GM19240 (cell line): ENCODE measurements at regions not wholly inside any gene's neighbourhood (a gene's known extent, or its start where the extent isn't known, plus 50 kb on each side); places are given as distances from the start of the nearest gene placed in this dataset.

Experiments used
- DNase-seq: peaks from one replicate; pipeline ENCODE4 v3.0.0; 2011; ENCODE audit warnings: low spot score; ENCODE audit not compliant: insufficient read length

DNA sequence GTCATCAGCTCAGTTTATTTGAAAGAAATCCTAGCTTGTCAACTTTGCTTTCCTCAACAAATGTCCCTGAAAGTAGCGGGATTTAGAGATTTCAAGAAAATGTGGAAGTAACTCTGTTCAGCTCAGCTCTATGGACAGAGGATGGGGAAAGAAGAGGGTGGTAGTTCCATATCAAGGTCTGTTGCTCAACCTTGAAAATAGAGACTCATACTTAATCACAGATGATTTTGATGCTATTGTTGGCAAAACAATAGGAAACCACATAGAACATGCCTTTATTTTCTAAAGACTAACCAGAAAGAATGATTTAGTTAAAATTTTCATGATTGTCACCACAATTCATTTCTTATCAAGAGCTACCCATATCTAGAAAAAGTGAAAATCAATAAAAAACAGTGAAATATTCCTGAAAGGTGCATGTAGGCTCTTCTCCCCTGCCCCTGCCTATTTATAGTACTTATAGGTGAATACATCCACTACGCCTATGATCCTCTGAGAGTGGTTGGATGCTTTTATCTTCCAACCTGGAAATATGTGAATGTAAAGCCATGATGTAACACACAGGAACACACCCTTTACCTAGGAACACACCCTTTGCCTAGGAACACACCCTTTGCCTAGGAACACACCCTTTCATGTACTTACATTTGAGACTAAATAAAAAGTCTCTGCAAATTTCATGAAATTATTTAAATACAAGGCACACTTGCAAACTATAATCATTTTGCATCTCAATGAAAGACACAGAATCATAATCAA is 65.8 kb downstream of the ETAA1 start:
- DNase-seq = no peak

DNA sequence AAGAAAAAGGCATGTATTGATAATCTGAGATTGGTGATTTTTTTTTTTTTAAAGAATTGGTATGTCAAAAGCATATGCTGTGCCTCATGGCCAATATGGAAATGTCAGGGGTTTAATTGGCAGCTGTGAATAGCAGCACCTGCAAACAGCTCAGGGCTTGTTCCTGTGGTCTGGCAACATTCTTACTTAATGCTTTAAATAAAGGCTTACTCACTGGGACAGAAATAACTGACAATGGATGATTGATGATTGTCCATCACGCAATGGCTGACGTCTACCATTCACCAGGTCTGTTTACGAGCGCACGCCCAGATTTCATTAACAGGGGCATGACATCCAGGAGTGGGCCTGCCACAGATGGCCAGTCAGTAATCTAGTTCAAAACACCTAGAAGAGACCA is 66.7 kb downstream of the ETAA1 start:
- no peak for DNase-seq

- DNase-seq = no peak
Measured at GRCh38 chr2:67465623-67466022, 68.5 kb downstream of the ETAA1 start.

DNA sequence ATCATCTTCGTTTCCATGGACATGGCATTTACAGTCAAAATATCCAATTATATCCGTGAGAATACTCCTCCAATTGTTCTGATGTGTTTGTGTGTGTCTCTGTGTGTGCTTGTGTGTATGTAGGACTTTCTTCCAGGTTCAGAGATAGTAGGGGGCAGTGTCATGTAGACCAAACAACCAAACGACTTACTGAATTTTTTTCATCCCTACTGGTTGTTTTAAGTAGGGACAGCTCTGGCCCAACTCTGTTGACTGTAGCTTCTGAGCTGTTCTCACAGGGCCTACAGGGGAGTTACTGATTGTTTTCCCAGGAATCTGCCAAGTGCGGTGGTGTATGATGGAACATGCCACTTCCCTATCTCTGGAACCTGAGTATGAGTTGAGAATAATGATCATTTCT is 69.6 kb downstream of the ETAA1 start:
- DNase-seq = no peak

GRCh38 chr2:67471681-67472080 is 74.5 kb downstream of the ETAA1 start:
- DNase-seq = no peak

DNA sequence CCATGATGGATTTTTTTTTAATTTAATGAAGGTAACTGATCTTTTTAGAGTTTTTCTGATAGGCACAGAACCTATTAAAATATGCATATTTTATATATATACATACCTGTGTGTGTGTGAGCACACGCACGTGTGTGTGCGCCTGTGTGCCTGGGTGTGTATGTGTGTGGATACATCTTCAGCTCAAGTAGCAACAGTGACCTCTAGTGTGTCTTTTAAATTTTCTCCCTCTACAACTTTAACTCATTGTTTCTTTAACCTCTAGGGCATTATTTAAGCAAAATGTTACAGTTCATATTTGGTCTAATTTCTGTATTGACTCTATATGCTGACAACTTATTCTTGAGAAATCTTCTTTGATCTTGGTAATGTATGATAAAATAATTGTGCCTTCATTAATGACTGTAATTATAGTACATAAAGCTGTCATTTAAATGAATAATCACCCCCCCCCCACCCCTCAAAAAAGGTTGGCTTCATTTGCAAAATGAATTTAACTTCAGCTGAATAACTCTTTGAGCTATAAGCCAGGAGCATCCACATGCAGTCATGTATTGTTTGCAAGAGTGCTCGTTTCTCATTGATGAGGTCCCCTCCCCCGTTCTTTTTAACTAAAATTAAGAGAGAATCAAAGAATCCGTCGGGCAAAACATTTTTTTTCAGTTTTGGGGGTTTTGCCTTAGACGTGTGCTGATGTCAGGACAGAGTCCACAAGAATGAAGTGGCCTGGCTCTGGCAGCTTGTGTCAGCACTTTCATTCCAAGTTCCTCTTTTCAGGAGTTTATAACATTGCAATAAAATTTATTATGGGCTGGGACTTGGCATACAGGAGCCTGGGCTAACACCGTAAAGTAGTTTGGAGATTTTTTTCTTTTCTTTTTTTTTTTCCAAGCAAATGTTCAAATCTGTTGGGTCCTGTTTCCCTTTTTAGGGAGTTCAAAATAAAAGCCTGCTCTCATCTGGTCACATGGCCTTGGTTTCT is 80.0 kb downstream of the ETAA1 start:
- no peak for DNase-seq

DNA sequence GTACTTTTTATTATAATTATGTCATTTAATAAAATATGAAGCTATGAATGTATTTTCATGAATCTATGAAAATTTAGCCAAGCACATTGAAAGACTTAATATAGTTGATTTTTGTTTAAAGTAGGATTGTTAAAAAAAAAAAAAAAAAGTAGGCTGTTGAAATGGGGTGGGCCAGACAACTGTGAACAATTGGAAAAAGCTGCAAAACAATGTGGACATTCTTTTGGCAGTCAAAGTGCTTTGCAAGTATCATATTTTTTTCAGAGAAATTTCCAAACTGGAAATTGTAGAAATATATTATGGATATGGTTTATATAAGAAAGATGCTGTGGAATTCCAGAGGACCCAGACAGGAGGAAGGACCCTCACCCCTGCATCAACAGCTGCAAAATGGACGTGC is 82.1 kb downstream of the ETAA1 start:
- no peak for DNase-seq

DNA sequence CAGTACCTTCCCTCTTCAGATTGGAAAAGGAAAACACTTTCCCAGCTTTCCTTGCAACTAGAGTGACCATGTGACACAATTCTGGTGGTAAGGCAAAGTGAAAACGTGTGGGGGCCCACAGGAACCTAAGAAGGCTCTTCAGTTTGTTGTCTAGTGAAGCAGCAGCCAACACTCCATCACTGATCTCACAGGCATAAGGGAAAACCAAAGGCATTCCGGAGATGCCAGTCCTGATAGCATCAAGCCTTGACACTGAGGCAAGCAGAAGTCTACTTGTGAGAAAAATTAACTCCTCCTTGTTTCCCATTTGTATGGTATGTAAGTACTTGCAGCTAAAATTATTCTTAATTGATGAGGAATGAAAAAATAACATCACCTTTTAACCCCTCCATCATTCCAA is 88.3 kb downstream of the ETAA1 start:
- DNase-seq = no peak

GRCh38 chr2:67486041-67486796 is 89.1 kb downstream of the ETAA1 start:
- DNase-seq = no peak

- no peak for DNase-seq
Measured at GRCh38 chr2:67487993-67488392, 90.9 kb downstream of the ETAA1 start.

GRCh38 chr2:67489396-67489795 is 92.3 kb downstream of the ETAA1 start:
- DNase-seq = no peak

DNA sequence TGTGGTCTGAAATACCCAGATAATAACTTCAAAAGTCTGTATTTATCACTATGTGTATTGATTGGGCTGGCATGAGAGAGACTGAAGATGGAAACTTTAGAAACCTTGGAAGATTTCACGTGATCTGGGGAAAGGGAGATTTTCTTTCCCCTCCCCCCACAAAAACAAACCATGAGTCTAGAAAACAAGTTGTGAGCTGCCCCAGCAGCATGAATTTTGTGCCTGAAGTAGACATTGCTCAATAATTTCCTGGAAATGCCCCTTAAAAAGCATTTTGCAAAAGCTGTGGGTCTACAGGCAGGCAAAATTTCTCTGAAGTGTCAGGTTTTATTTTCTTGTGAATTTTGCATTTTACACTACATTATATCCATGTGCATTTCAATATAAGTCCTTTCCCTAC is 101.8 kb downstream of the ETAA1 start:
- DNase-seq = no peak

- DNase-seq = no peak
Measured at GRCh38 chr2:67499989-67500388, 102.9 kb downstream of the ETAA1 start.

GRCh38 chr2:67500541-67500940 is 103.4 kb downstream of the ETAA1 start:
- no peak for DNase-seq

GRCh38 chr2:67502346-67503065 is 105.4 kb downstream of the ETAA1 start:
- DNase-seq = no peak

- no peak for DNase-seq
Measured at GRCh38 chr2:67503066-67503795, 106.1 kb downstream of the ETAA1 start.

DNA sequence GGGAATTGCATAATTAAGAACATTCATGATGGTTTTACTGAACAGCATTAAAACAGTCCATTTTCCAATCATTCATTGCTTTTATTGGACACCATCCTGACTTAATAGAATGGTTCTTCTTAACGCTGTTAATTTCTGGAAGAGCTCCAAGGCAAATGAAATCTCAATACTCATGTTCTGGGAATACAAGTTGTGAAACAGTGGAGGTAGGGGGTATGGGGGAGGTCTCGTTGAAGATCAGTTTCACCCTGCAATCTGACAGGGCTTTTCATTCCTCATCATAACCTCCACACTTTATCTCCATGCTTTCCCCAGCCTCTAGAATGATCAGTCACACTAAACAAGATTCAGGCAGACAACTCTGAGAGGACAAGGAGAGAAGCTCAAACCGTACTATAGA is 113.6 kb downstream of the ETAA1 start:
- DNase-seq = no peak

- DNase-seq = no peak
Measured at GRCh38 chr2:67514515-67514914, 117.4 kb downstream of the ETAA1 start.

DNA sequence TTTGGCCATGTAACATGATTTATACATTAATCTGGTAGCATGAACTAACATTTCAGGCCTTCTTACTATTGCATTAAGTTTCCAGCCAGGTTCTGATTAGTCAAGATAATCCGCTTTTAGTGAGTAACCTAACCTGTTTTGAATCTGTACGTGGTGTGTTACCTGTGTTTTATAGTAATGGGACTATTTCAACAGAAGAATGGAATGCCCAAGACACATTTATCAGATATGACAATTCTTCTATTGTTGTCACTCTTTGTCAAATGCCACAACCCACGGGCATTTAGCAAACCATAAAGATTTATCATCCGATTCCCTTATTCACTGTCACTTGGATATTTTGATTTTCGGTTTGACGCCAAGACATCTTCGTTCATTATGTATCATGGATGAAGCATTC is 117.9 kb downstream of the ETAA1 start:
- no peak for DNase-seq

DNA sequence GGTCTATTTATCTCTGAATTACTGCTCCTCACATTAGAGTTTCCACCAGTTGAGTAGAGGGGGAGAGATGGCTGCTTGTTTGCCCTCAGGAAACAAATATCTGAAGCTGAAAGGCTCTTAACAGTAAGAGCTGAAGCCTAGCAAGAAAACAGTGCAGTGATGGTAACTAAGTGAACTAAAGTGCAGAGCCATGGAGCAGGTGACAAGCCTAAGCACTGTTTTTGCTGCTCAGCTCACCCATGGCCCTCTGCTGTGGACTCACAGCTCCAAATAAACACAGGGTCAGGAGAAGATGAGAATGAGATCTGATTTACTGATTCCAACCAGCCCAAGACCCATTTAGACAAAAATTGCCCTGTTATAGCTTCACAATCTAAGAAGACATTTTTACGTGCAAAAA is 118.4 kb downstream of the ETAA1 start:
- no peak for DNase-seq
